K562 (cell line): ENCODE measurements at regions not wholly inside any gene's neighbourhood (a gene's known extent, or its start where the extent isn't known, plus 50 kb on each side); places are given as distances from the start of the nearest gene placed in this dataset.
A peak's percentile ranks its signal among the peaks of the same experiment; 100 is the strongest.

Experiments used
- ATAC-seq: fragments of 200-7000 bp; cut with Tn5 transposase; 3 replicates; pipeline ENCODE4 v1.9.1; 2020; ENCODE audit warnings: moderate library complexity
- BruUV-seq: library from RNA; stranded (reverse); fragments of 400-500 nt; replicated peaks from 2 replicates; lab custom pipeline; 2021; lab: Mats Ljungman, UMichigan
- CTCF ChIA-PET: fragments of 300-600 bp; formaldehyde crosslinking; extraction: SDS; loops from one replicate; lab custom pipeline; 2021; ENCODE audit warnings: low intra/inter-chr PET ratio; lab: Yijun Ruan, JAX
- POLR2A ChIA-PET: fragments of 300-600, 350-650 bp; sonication (Branson Sonifier 250); formaldehyde crosslinking; extraction: SDS; loops from one replicate; lab custom pipeline; 2021; ENCODE audit warnings: antibody characterized with exemption, inconsistent platforms; lab: Yijun Ruan, JAX
- DNase-seq, 4 experiments: peaks; one replicate each; pipeline versions ENCODE4 v3.0.0 to v3.0.0-alpha.2; 2011 to 2018; ENCODE audit warnings: low spot score in 3 of 4, mixed read lengths in 3 of 4; ENCODE audit errors: extremely low read depth in 1 of 4
- FAIRE-seq: peaks from 2 replicates; lab custom pipeline; 2011; peaks lifted over from hg19 to GRCh38; lab: Jason Lieb, UNC
- H2AFZ ChIP-seq: 2 replicates; pipeline ENCODE4 v1.6.0; 2011; ENCODE audit warnings: low read depth, low read length, control low read depth, inconsistent platforms
- H3K27ac ChIP-seq: fragments of 200-600 bp; 3 replicates; pipeline ENCODE4 v1.8.0; 2011; ENCODE audit warnings: low read depth, mild to moderate bottlenecking, control low read depth, inconsistent platforms, low read length, moderate library complexity, mixed read lengths; ENCODE audit errors: extremely low read depth
- H3K27me3 ChIP-seq, 2 experiments: fragments of 300-600 bp in 1 of 2; 2 replicates in 1 of 2; 3 replicates in 1 of 2; pipeline versions ENCODE4 v1.6.0 to v1.8.0; 2011; ENCODE audit warnings: inconsistent platforms in 2 of 2, low read length in 2 of 2, mild to moderate bottlenecking in 1 of 2, mixed read lengths in 1 of 2, moderate library complexity in 1 of 2; ENCODE audit not compliant: control insufficient read depth in 2 of 2, insufficient read depth in 2 of 2
- H3K36me3 ChIP-seq: fragments of 300-600 bp; 3 replicates; pipeline ENCODE4 v1.8.0; 2011; ENCODE audit warnings: mild to moderate bottlenecking, low read length, inconsistent platforms; ENCODE audit not compliant: control insufficient read depth, insufficient read depth
- H3K4me1 ChIP-seq, 2 experiments: fragments of 200-600 bp in 1 of 2; replicated peaks in 1 of 2; 2 replicates in 1 of 2; 3 replicates in 1 of 2; pipeline versions ENCODE4 v1.5.1 to v1.8.0; 2011; ENCODE audit warnings: inconsistent platforms in 2 of 2, low read length in 2 of 2, mild to moderate bottlenecking in 1 of 2, mixed read lengths in 1 of 2, moderate library complexity in 1 of 2; ENCODE audit not compliant: control insufficient read depth in 2 of 2, insufficient read depth in 2 of 2
- H3K4me2 ChIP-seq: 2 replicates; pipeline ENCODE4 v1.6.1; 2011; ENCODE audit warnings: low read length, control low read depth, inconsistent platforms, mixed read lengths; ENCODE audit not compliant: insufficient read depth
- H3K4me3 ChIP-seq: fragments of 200-600 bp; sonication (generic), shearing (Covaris generic); 2 replicates; pipeline ENCODE4 v1.5.1; 2016; ENCODE audit warnings: control low read depth, inconsistent platforms
- H3K79me2 ChIP-seq: fragments of 200-600 bp; 3 replicates; pipeline ENCODE4 v1.8.0; 2011; ENCODE audit warnings: low read length, inconsistent platforms; ENCODE audit not compliant: control insufficient read depth, insufficient read depth
- H3K9ac ChIP-seq, 2 experiments: 2 replicates each; pipeline versions ENCODE4 v1.6.0 to v1.6.1; 2011; ENCODE audit warnings: low read depth in 2 of 2, low read length in 2 of 2, control low read depth in 1 of 2, inconsistent platforms in 1 of 2, mild to moderate bottlenecking in 1 of 2, mixed read lengths in 1 of 2; ENCODE audit not compliant: insufficient read depth in 1 of 2
- H3K9me1 ChIP-seq: one replicate; pipeline ENCODE4 v1.6.0; 2011; ENCODE audit warnings: inconsistent platforms, mild to moderate bottlenecking, low read length, moderate library complexity; ENCODE audit not compliant: control insufficient read depth, insufficient read depth
- H3K9me3 ChIP-seq: replicated peaks from 2 replicates; pipeline ENCODE4 v1.5.1; 2011; ENCODE audit warnings: low read depth, low read length, inconsistent platforms; ENCODE audit not compliant: control insufficient read depth, insufficient read depth
- H4K20me1 ChIP-seq: replicated peaks from 2 replicates; pipeline ENCODE4 v1.6.1; 2011; ENCODE audit warnings: low read length, inconsistent platforms, mixed read lengths; ENCODE audit not compliant: control insufficient read depth, insufficient read depth
- ATF6 ChIP-seq: sonication (generic); formaldehyde crosslinking; IDR thresholded peaks from 2 replicates; pipeline ENCODE4 v1.4.0; 2020; ENCODE audit warnings: mild to moderate bottlenecking, missing genetic modification reagents
- DNMT1 ChIP-seq: fragments of 450-650 bp; IDR thresholded peaks from 2 replicates; pipeline ENCODE4 v1.6.1; 2016; ENCODE audit warnings: antibody characterized with exemption, mild to moderate bottlenecking
- FUS ChIP-seq: fragments of 200-400 bp; formaldehyde crosslinking; optimal IDR thresholded peaks from 2 replicates; pipeline ENCODE3; 2017; ENCODE audit warnings: low read depth, low read length
- HIVEP1 ChIP-seq: fragments of 250-450 bp; sonication (Bioruptor Pico); IDR thresholded peaks from 2 replicates; pipeline ENCODE4 v1.4.0; 2020; ENCODE audit warnings: mild to moderate bottlenecking
- MEIS2 ChIP-seq: fragments of 450-650 bp; IDR thresholded peaks from 2 replicates; pipeline ENCODE4 v1.6.1; 2014; ENCODE audit warnings: mild to moderate bottlenecking; ENCODE audit not compliant: partially characterized antibody
- SNIP1 ChIP-seq: fragments of 450-650 bp; IDR thresholded peaks from 2 replicates; pipeline ENCODE4 v1.7.1; 2017; ENCODE audit warnings: low read depth, mild to moderate bottlenecking
- TEAD2 ChIP-seq: fragments of 450-650 bp; IDR thresholded peaks from 2 replicates; pipeline ENCODE4 v1.6.1; 2016; ENCODE audit warnings: missing genetic modification characterization, control low read depth, missing compliant biosample characterization
- ZBTB33 ChIP-seq: sonication (generic); formaldehyde crosslinking; IDR thresholded peaks from 2 replicates; pipeline ENCODE4 v1.8.1; 2023; ENCODE audit warnings: mild to moderate bottlenecking, missing genetic modification reagents
- ZNF174 ChIP-seq: fragments of 250-450 bp; sonication (Bioruptor Pico); IDR thresholded peaks from 2 replicates; pipeline ENCODE4 v1.4.0; 2020; ENCODE audit warnings: mild to moderate bottlenecking
- ZNF316 ChIP-seq: fragments of 450-650 bp; IDR thresholded peaks from 2 replicates; pipeline ENCODE4 v1.6.1; 2016
- WGBS: fragments of 100-300 bp; shearing (Covaris generic); methylation state at CpG from one replicate; pipeline ENCODE4 v1.1.6; 2016; ENCODE audit warnings: low coverage, mixed read lengths; ENCODE audit not compliant: insufficient coverage; ENCODE audit errors: missing lambda C conversion rate; 5-methylcytosine and 5-hydroxymethylcytosine counted together
- in situ Hi-C: fragments of 300-500 bp; cut with MboI; formaldehyde crosslinking; loops from 4 replicates; pipeline ENCODE4 v1.15.0; 2018; ENCODE audit warnings: inconsistent platforms, mixed read lengths
- intact Hi-C: fragments of 100-400 bp; cut with micrococcal nuclease; formaldehyde crosslinking; loops from 2 replicates; pipeline ENCODE4 v1.14.2; 2022
- TF ChIP-seq, protein P1 (sequence below): fragments of 450-650 bp; IDR thresholded peaks from 2 replicates; pipeline ENCODE4 v1.6.1; 2014; ENCODE audit warnings: low read depth, mild to moderate bottlenecking, moderate library complexity, borderline replicate concordance

GRCh38 chr2:121102941-121103340 lies 182.1 kb downstream of the TFCP2L1 start (continued):
- no peak for TF ChIP-seq ZBTB33
- no peak for TF ChIP-seq SNIP1
- no peak for TF ChIP-seq TEAD2 (tag)
- TF ChIP-seq DNMT1 = no peak
- TF ChIP-seq ZNF174 (CRISPR knock-in tag) = no peak
- TF ChIP-seq MEIS2 = no peak
- TF ChIP-seq ZNF316 = no peak
- TF ChIP-seq ATF6 (CRISPR knock-in tag) = no peak

- Histone ChIP-seq H3K36me3 (no peaks in the 10 kb centered on the region), H3K9ac (no peak overlapping the region), H3K79me2 (no peaks in the 10 kb centered on the region), H4K20me1 (0 out of 2 replicates have a peak, but pooled peaks cover 4% of the 10 kb centered on the region), H3K9me3 (no peaks in the 10 kb centered on the region), H3K4me1 (no peaks in the 10 kb centered on the region), H3K4me3 (no peak overlapping the region), H3K27me3 (peaks cover 0 to 31% of the 10 kb centered on the region in 2 experiments; a peak in 3 of 5 replicates), H2AFZ (no peak overlapping the region), H3K27ac (no peak overlapping the region), H3K4me2 (no peak overlapping the region), H3K9me1 (no peaks in the 10 kb centered on the region)
- ChIA-PET CTCF (no interaction called here), POLR2A (interaction anchor here (0.6 to 1.3 kb wide), 4 partner anchors 13 to 427 kb away, joined by 3 read pairs; partner anchors contain the start of gene RNU4ATAC)
- no TSS peak for BruUV-seq
- ATAC-seq (peak; percentile 33; the same call in 2 of the 3 replicates), FAIRE-seq (no peak), DNase-seq (no peak)
- intact Hi-C loops (no loop called here), in situ Hi-C loops (no loop called here)
- 0% methylated on average over 4 of the region's 5 CpGs for WGBS
- no peak for TF ChIP-seq FUS
- no peak for TF ChIP-seq HIVEP1 (CRISPR knock-in tag)
- TF ChIP-seq, protein P1, sequence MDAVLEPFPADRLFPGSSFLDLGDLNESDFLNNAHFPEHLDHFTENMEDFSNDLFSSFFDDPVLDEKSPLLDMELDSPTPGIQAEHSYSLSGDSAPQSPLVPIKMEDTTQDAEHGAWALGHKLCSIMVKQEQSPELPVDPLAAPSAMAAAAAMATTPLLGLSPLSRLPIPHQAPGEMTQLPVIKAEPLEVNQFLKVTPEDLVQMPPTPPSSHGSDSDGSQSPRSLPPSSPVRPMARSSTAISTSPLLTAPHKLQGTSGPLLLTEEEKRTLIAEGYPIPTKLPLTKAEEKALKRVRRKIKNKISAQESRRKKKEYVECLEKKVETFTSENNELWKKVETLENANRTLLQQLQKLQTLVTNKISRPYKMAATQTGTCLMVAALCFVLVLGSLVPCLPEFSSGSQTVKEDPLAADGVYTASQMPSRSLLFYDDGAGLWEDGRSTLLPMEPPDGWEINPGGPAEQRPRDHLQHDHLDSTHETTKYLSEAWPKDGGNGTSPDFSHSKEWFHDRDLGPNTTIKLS = no peak
Measured at GRCh38 chr2:121103960-121104359, 181.0 kb downstream of the TFCP2L1 start.
